ENCODE measurements at regions not wholly inside any gene's neighbourhood (a gene's known extent, or its start where the extent isn't known, plus 50 kb on each side); places are given as distances from the start of the nearest gene placed in this dataset.
A peak's percentile ranks its signal among the peaks of the same experiment; 100 is the strongest.

DNA sequence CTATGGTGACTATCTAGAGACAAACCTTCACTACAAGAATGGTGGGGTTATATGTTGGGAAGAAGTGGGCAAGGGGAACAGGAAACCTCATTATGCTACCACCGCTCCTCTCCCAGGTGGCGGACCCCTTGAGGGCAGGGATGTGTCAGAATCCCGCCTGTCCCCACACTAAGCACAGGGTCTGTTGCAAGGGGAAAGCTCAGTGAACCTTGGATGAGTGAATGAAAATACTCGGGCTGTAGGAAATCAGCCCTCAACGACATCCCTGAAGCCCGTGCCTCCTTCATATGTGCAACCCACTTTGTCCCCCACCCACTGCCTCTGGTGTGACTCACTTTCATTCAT is 68.2 kb upstream of the AMPD3 start:
- TF ChIP-seq, protein P1, sequence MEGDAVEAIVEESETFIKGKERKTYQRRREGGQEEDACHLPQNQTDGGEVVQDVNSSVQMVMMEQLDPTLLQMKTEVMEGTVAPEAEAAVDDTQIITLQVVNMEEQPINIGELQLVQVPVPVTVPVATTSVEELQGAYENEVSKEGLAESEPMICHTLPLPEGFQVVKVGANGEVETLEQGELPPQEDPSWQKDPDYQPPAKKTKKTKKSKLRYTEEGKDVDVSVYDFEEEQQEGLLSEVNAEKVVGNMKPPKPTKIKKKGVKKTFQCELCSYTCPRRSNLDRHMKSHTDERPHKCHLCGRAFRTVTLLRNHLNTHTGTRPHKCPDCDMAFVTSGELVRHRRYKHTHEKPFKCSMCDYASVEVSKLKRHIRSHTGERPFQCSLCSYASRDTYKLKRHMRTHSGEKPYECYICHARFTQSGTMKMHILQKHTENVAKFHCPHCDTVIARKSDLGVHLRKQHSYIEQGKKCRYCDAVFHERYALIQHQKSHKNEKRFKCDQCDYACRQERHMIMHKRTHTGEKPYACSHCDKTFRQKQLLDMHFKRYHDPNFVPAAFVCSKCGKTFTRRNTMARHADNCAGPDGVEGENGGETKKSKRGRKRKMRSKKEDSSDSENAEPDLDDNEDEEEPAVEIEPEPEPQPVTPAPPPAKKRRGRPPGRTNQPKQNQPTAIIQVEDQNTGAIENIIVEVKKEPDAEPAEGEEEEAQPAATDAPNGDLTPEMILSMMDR (conservative IDR thresholded peaks at IDR 0.05; ENCODE audit: low read length), result no peak
- no peak for DNase-seq (ENCODE audit: low read depth)
- H3K4me3 ChIP-seq (ENCODE audit: low read length), result no peak overlapping the region

DNA sequence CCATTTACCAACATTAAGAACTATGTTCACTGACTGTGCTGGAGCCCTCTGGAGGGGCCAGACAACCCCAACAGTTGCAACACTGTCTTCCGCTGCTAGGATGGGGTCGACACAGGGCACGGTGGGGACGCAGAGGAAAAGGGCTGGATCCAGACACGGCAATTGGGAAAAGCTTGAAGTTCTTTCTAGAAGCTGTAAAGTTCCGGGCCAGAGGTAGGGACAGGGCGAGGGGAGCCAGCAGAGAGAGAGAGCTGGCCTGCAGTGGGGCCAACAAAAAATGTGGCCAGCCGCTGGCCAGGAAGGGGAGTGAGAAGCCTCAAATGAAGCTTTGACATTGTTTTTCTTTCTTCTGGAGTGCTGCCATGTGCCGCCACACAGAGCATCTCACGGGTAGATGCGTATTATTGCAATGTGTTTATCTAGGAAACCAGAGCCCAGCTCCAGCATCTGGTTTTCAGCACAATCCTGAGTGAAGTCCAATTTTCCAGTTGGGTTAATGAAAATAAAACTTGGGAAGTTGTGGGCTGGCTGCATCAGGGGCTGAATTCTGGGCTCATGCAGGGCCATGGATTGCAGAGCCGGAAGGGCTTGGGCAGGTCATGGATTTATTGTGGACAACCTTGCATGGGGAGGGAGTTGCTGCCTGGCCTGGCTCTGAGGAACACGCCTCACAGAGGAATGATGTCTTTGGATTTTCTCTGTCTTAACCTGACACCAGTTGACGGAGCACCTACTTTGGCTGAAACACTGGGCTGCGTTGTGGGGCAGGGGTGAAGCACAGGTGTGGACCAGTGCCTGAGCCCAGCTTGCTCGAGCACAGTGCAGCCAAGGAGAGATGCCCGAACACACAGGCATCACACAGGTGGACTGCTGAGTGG is 67.6 kb upstream of the AMPD3 start:
- TF ChIP-seq, protein P1 (conservative IDR thresholded peaks at IDR 0.05; ENCODE audit: low read length), result peak; percentile 18
- H3K4me3 ChIP-seq (ENCODE audit: low read length), result peak overlapping the region; percentile 10; the same call in 1 of the 2 replicates
- peak; percentile 99 for DNase-seq (ENCODE audit: low read depth)

DNA sequence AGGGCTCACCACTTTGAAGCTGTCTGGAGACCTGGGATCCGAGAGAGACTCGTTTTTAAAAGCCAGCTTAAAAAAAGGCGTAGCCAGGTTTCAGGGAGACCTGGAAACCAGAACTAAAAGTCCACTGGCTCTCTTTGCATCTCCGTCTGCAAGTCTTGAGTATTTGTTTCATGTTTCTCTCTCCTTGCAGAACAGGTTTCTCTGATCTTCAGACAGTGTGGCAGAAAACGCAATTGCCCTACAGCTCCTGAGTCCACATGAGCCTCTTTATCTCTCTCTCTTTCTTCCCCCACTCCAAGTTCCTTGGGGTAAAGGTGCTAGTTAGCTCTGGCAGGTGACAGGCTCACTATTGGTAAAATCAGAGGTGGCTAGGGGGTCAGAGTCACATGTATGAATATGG is 67.0 kb upstream of the AMPD3 start:
- H3K4me3 ChIP-seq (ENCODE audit: low read length), result no peak overlapping the region
- TF ChIP-seq, protein P1 (conservative IDR thresholded peaks at IDR 0.05; ENCODE audit: low read length), result no peak
- no peak for DNase-seq (ENCODE audit: low read depth)

DNA sequence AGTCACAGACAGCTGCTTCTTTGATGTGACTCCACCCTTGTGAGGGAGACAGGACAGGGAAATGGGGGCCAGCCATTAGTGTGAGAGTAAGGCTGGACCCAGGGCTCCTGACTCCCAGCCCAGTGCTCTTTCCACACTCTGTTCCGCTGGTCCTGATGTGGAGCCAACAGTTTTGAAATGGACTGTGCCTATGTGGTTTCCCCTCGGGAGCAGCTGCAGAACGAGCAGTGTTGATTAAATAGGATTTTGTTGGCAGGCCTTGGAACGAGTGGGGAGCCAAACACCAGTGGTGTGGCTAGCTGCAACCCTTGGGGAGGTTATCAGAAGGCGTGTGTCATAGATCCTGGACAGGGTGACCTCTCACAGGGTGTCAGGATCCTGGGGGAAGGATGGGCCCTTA is 66.5 kb upstream of the AMPD3 start:
- DNase-seq (ENCODE audit: low read depth), result peak; percentile 72
- TF ChIP-seq, protein P1 (conservative IDR thresholded peaks at IDR 0.05; ENCODE audit: low read length), result no peak
- no peak overlapping the region for H3K4me3 ChIP-seq (ENCODE audit: low read length)

DNA sequence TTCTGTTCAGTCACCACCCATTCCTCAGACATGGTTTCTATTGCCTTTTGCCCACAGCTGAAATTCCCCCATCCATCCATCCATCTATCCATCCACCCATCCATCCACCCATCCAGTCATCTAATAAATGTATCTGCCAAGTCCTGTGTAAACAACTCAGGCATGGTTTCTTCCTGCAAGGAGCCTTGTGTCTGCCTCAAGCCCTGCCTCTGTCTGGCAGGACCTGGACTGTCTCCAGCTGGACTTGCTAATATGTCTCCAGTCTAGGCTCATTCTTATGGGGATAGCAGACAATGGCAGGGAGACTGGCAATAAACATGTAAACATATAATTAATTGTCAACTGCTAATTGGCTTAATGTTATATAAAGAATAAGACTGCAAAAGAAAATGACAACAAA is 64.7 kb upstream of the AMPD3 start:
- TF ChIP-seq, protein P1 (conservative IDR thresholded peaks at IDR 0.05; ENCODE audit: low read length), result no peak
- DNase-seq (ENCODE audit: low read depth), result no peak
- no peak overlapping the region for H3K4me3 ChIP-seq (ENCODE audit: low read length)

DNA sequence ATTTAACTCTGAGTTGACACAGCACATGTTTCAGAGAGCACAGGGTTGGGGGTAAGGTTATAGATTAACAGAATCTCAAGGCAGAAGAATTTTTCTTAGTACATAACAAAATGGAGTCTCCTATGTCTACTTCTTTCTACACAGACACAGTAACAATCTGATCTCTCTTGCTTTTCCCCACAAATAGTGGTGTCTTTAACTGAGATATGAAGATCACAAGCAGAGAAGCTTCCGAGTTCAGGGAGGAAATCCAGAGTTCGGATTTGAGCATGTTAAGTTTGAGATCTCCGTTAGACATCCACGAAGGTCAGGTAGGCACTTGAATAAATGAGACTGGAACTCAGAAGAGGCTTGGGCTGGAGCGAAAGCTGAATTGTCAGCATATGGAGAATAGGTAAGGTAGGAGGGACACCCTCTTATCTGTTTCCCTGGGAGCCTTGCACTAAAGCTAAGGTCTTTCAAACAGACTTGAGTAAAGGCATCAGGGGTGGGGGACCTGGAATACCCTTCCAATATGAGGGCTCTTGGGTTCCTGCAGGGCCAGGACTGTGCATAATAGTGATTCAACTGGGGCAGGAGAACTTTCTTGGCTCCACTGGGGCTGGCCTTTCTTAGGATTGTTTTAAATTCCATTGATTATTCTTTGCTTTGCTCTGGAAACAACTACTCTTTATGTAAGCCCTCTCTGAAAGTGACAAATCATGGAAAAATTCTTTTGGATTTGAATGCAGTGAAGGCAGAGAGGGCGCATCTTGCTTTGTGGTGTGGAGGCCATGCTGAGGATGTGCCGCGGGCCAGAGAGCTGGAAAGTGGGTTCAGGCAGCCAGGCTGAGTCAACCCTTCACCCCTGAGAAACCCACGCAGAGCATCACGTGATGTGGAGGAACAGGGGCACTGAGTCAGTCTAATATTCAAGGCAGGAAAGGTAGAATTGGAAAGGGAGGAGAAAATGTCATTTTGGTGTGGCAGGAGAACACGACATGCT is 62.7 kb upstream of the AMPD3 start:
- H3K4me3 ChIP-seq (ENCODE audit: low read length), result no peak overlapping the region
- TF ChIP-seq, protein P1 (conservative IDR thresholded peaks at IDR 0.05; ENCODE audit: low read length), result no peak
- DNase-seq (ENCODE audit: low read depth), result peak; percentile 81

Measured in AG10803 (cell line).